ENCODE measurements at regions not wholly inside any gene's neighbourhood (a gene's known extent, or its start where the extent isn't known, plus 50 kb on each side); places are given as distances from the start of the nearest gene placed in this dataset.

GRCh38 chr6:144986271-144986670, 701.1 kb downstream of the UTRN start:
- no peak for TF ChIP-seq CTCF (IDR thresholded peaks at IDR 0.05; ENCODE audit: low read depth, low read length, poor library complexity, severe bottlenecking)
- TF ChIP-seq EZH2phosphoT487 (IDR thresholded peaks at IDR 0.05; ENCODE audit: borderline replicate concordance, low read length) = no peak
